OCI-LY1 (cell line): ENCODE measurements at regions not wholly inside any gene's neighbourhood (a gene's known extent, or its start where the extent isn't known, plus 50 kb on each side); places are given as distances from the start of the nearest gene placed in this dataset.

Source experiments
- H2AFZ ChIP-seq: fragments of 200-600 bp; sonication (generic), shearing (Covaris generic); 2 replicates; pipeline ENCODE4 v1.6.0; 2014; ENCODE audit warnings: antibody characterized with exemption, mild to moderate bottlenecking, low read length
- H3F3A ChIP-seq: fragments of 200-600 bp; sonication (generic), shearing (Covaris generic); 2 replicates; pipeline ENCODE4 v1.6.0; 2014; ENCODE audit warnings: mild to moderate bottlenecking, antibody characterized with exemption, low read length, moderate library complexity; ENCODE audit not compliant: insufficient read depth
- H3K27ac ChIP-seq: fragments of 200-600 bp; sonication (generic); 2 replicates; pipeline ENCODE4 v1.5.1; 2014; ENCODE audit warnings: low read length, mixed run types, mild to moderate bottlenecking, low read depth; ENCODE audit not compliant: poor library complexity, severe bottlenecking
- H3K27me3 ChIP-seq: fragments of 200-600 bp; sonication (generic); 2 replicates; pipeline ENCODE4 v1.6.0; 2014; ENCODE audit warnings: antibody characterized with exemption, mild to moderate bottlenecking, low read length, moderate library complexity; ENCODE audit not compliant: insufficient read depth
- H3K36me3 ChIP-seq: fragments of 200-600 bp; sonication (generic); 2 replicates; pipeline ENCODE4 v1.6.1; 2014; ENCODE audit warnings: mild to moderate bottlenecking, antibody characterized with exemption, low read length, moderate library complexity, mixed read lengths; ENCODE audit not compliant: insufficient read depth
- H3K4me1 ChIP-seq: fragments of 200-600 bp; sonication (generic); 2 replicates; pipeline ENCODE4 v1.5.1; 2014; ENCODE audit warnings: mild to moderate bottlenecking, low read length, moderate library complexity; ENCODE audit not compliant: insufficient read depth, severe bottlenecking
- H3K4me2 ChIP-seq: fragments of 200-600 bp; sonication (generic), shearing (Covaris generic); 2 replicates; pipeline ENCODE4 v1.6.1; 2014; ENCODE audit warnings: low read length
- H3K4me3 ChIP-seq: fragments of 200-600 bp; sonication (generic); 2 replicates; pipeline ENCODE4 v1.5.1; 2014; ENCODE audit warnings: low read length, low read depth, mild to moderate bottlenecking, mixed read lengths; ENCODE audit not compliant: poor library complexity, severe bottlenecking
- H3K79me2 ChIP-seq: fragments of 200-600 bp; shearing (Covaris generic); 2 replicates; pipeline ENCODE4 v1.6.1; 2016; ENCODE audit warnings: mixed run types, low read length, mixed read lengths; ENCODE audit not compliant: insufficient read depth
- H3K9ac ChIP-seq: fragments of 200-600 bp; sonication (generic), shearing (Covaris generic); 2 replicates; pipeline ENCODE4 v1.6.1; 2014; ENCODE audit warnings: mild to moderate bottlenecking, low read length, mixed read lengths
- H3K9me2 ChIP-seq: fragments of 200-600 bp; sonication (generic), shearing (Covaris generic); 2 replicates; pipeline ENCODE4 v1.6.1; 2014; ENCODE audit warnings: low read depth, mild to moderate bottlenecking, low read length, mixed read lengths
- H3K9me3 ChIP-seq: fragments of 200-600 bp; shearing (Covaris generic); 2 replicates; pipeline ENCODE4 v1.6.1; 2014; ENCODE audit warnings: low read length, mixed read lengths
- H4K20me1 ChIP-seq: fragments of 200-600 bp; sonication (generic), shearing (Covaris generic); 2 replicates; pipeline ENCODE4 v1.6.0; 2016; ENCODE audit warnings: mild to moderate bottlenecking, low read length; ENCODE audit not compliant: insufficient read depth
- EZH2 ChIP-seq: fragments of 200-600 bp; sonication (generic), shearing (Covaris generic); IDR thresholded peaks from 2 replicates; pipeline ENCODE4 v1.8.0; 2017; ENCODE audit warnings: borderline replicate concordance, mixed run types, mild to moderate bottlenecking, antibody characterized with exemption, low read length, moderate library complexity, mixed read lengths
- TF ChIP-seq, protein P1 (sequence below): fragments of 200-600 bp; sonication (generic), shearing (Covaris generic); IDR thresholded peaks from 2 replicates; pipeline ENCODE4 v1.5.1; 2017; ENCODE audit warnings: mild to moderate bottlenecking, antibody characterized with exemption, low read length, moderate library complexity, mixed read lengths

DNA sequence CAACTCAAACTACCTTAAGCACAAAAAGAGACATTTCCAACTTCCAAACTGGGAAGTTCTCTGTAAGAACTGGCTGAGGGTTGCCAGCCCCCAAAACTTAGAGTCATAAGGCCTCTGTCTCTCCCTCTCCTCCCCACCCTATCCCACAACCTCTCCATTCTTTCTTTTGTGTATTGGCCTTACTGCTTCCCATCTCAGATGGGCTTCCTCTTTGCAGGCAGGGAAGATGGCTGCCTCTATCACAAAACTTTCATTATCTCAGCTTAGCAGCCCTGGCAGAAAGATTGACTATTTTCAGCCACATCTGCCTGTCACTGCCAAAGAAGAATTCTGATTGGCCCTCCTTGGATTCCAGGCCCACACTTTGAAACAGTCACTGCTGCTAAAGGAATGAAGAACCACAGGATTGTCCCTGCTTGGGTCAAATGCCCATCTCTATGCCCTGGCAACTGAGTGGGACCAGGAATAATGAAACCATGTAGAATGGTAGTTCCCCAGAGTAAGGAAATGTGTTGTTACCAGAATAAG lies 58.0 kb upstream of the PRKAR2B start:
- Histone ChIP-seq H3K27ac (no peak overlapping the region), H3K36me3 (no peaks in the 10 kb centered on the region), H3K4me1 (no peaks in the 10 kb centered on the region), H3K4me3 (no peak overlapping the region), H3K4me2 (no peak overlapping the region), H3K79me2 (no peaks in the 10 kb centered on the region), H3K27me3 (no peaks in the 10 kb centered on the region), H3K9me2 (no peaks in the 10 kb centered on the region), H2AFZ (no peak overlapping the region), H4K20me1 (no peaks in the 10 kb centered on the region), H3K9me3 (no peaks in the 10 kb centered on the region), H3F3A (no peaks in the 10 kb centered on the region), H3K9ac (no peak overlapping the region)
- no peak for TF ChIP-seq EZH2
- TF ChIP-seq, protein P1, sequence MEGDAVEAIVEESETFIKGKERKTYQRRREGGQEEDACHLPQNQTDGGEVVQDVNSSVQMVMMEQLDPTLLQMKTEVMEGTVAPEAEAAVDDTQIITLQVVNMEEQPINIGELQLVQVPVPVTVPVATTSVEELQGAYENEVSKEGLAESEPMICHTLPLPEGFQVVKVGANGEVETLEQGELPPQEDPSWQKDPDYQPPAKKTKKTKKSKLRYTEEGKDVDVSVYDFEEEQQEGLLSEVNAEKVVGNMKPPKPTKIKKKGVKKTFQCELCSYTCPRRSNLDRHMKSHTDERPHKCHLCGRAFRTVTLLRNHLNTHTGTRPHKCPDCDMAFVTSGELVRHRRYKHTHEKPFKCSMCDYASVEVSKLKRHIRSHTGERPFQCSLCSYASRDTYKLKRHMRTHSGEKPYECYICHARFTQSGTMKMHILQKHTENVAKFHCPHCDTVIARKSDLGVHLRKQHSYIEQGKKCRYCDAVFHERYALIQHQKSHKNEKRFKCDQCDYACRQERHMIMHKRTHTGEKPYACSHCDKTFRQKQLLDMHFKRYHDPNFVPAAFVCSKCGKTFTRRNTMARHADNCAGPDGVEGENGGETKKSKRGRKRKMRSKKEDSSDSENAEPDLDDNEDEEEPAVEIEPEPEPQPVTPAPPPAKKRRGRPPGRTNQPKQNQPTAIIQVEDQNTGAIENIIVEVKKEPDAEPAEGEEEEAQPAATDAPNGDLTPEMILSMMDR: no peak

DNA sequence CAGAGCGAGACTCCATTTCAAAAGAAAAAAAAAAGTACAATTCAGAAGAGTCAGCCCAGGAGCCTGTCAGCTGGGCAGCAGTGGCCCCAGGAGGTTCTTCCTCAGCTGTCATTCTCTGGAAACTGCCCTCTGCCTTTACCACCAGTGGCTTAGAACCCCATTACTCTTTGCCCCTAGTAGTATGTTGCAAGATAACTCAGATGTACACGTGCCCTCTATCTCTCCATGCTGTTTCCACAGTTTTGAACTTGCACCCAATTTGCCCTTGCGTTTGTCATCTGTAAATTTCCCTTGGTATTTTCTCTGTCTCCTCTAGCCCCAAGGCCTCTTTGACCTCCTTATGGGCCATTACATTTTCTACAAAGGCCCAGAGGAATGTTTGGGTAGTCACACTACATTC lies 56.7 kb upstream of the PRKAR2B start:
- H3K4me3 ChIP-seq: no peak overlapping the region

DNA sequence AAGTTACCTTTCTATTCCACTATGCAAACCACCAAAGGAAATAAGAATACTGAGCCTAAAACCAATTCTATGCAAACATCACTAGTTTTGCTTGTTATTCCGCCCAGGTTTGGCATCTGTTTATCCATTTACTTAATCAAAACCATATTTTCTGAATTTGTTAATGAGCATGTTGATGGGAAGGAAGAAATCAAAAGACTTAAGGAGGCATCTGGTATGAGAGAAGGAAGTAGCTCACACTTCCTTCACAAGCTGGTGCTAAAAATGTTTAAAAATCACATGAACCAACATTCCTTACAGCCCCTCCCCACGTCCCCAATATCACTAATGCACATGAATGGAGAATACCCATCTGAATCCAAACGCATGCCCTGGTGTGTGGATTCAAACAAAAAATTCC lies 52.0 kb upstream of the PRKAR2B start:
- no peaks in the 10 kb centered on the region for H3K9me3 ChIP-seq
- H3K9ac ChIP-seq: no peak overlapping the region
- no peak overlapping the region for H3K4me3 ChIP-seq
- no peak overlapping the region for H3K27ac ChIP-seq
- no peaks in the 10 kb centered on the region for H3K27me3 ChIP-seq
- no peaks in the 10 kb centered on the region for H3K9me2 ChIP-seq
- H3K4me1 ChIP-seq: no peaks in the 10 kb centered on the region
- no peaks in the 10 kb centered on the region for H3K79me2 ChIP-seq
- H4K20me1 ChIP-seq: no peaks in the 10 kb centered on the region
- H2AFZ ChIP-seq: no peak overlapping the region
- no peaks in the 10 kb centered on the region for H3K36me3 ChIP-seq
- H3F3A ChIP-seq: no peaks in the 10 kb centered on the region
- no peak overlapping the region for H3K4me2 ChIP-seq
- no peak for TF ChIP-seq EZH2
- TF ChIP-seq, protein P1: no peak

More for the DNA sequence above, 56.7 kb upstream of the PRKAR2B start:
- no peak for TF ChIP-seq EZH2
- Histone ChIP-seq H3K9me2 (no peaks in the 10 kb centered on the region), H3K9ac (no peak overlapping the region), H3K4me1 (no peaks in the 10 kb centered on the region), H3K36me3 (no peaks in the 10 kb centered on the region), H3K79me2 (no peaks in the 10 kb centered on the region), H3K9me3 (no peaks in the 10 kb centered on the region), H3F3A (no peaks in the 10 kb centered on the region), H3K27me3 (no peaks in the 10 kb centered on the region), H3K4me2 (no peak overlapping the region), H4K20me1 (no peaks in the 10 kb centered on the region), H2AFZ (no peak overlapping the region), H3K27ac (no peak overlapping the region)
